ENCODE measurements at regions not wholly inside any gene's neighbourhood (a gene's known extent, or its start where the extent isn't known, plus 50 kb on each side); places are given as distances from the start of the nearest gene placed in this dataset.

GRCh38 chr1:173356191-173356762 is 120.9 kb upstream of the PRDX6 start:
- TF ChIP-seq HDAC6 (IDR thresholded peaks at IDR 0.05; ENCODE audit: low read depth, low read length): no peak
- no peak for TF ChIP-seq FOXJ3 (CRISPR knock-in tag; IDR thresholded peaks at IDR 0.05)
